ENCODE measurements at regions not wholly inside any gene's neighbourhood (a gene's known extent, or its start where the extent isn't known, plus 50 kb on each side); places are given as distances from the start of the nearest gene placed in this dataset.

GRCh38 chr11:15910761-15911160 lies 445.6 kb downstream of the SOX6 start:
- Histone ChIP-seq H3K4me3 (ENCODE audit: low read depth, low read length) (no peak overlapping the region), H3K4me1 (no peaks in the 10 kb centered on the region), H3K36me3 (no peaks in the 10 kb centered on the region), H3K27me3 (no peaks in the 10 kb centered on the region), H3K9me3 (no peaks in the 10 kb centered on the region)
- no peak for DNase-seq
- TF ChIP-seq CTCF (IDR thresholded peaks at IDR 0.05; ENCODE audit: low read depth, low read length): no peak

GRCh38 chr11:15911377-15912044 lies 444.8 kb downstream of the SOX6 start:
- Histone ChIP-seq H3K27me3 (no peaks in the 10 kb centered on the region), H3K4me1 (no peaks in the 10 kb centered on the region), H3K36me3 (no peaks in the 10 kb centered on the region), H3K4me3 (ENCODE audit: low read depth, low read length) (no peak overlapping the region), H3K9me3 (no peaks in the 10 kb centered on the region)
- no peak for TF ChIP-seq CTCF (IDR thresholded peaks at IDR 0.05; ENCODE audit: low read depth, low read length)
- DNase-seq: peak; percentile 66

- H3K27me3 ChIP-seq: no peaks in the 10 kb centered on the region
- H3K9me3 ChIP-seq: no peaks in the 10 kb centered on the region
- H3K36me3 ChIP-seq: no peaks in the 10 kb centered on the region
- TF ChIP-seq CTCF (IDR thresholded peaks at IDR 0.05; ENCODE audit: low read depth, low read length): no peak
- no peak for DNase-seq
- no peaks in the 10 kb centered on the region for H3K4me1 ChIP-seq
- H3K4me3 ChIP-seq (ENCODE audit: low read depth, low read length): no peak overlapping the region
These were observed 444.1 kb downstream of the SOX6 start for GRCh38 chr11:15912291-15912690.

GRCh38 chr11:15912825-15913224 lies 443.5 kb downstream of the SOX6 start:
- DNase-seq: no peak
- no peaks in the 10 kb centered on the region for H3K27me3 ChIP-seq
- no peaks in the 10 kb centered on the region for H3K36me3 ChIP-seq
- H3K4me3 ChIP-seq (ENCODE audit: low read depth, low read length): no peak overlapping the region
- no peaks in the 10 kb centered on the region for H3K9me3 ChIP-seq
- TF ChIP-seq CTCF (IDR thresholded peaks at IDR 0.05; ENCODE audit: low read depth, low read length): no peak
- no peaks in the 10 kb centered on the region for H3K4me1 ChIP-seq

- Histone ChIP-seq H3K9me3 (no peaks in the 10 kb centered on the region), H3K36me3 (no peaks in the 10 kb centered on the region), H3K4me3 (ENCODE audit: low read depth, low read length) (no peak overlapping the region), H3K4me1 (no peaks in the 10 kb centered on the region), H3K27me3 (no peaks in the 10 kb centered on the region)
- DNase-seq: no peak
- 0 out of 2 replicates have a peak, but pooled peaks have one; percentile 4 for TF ChIP-seq CTCF (IDR thresholded peaks at IDR 0.05; ENCODE audit: low read depth, low read length)
These were observed 443.1 kb downstream of the SOX6 start for GRCh38 chr11:15913261-15913660.

Data from BE2C (cell line).